Hepatocyte (in vitro differentiated cells): ENCODE measurements at regions not wholly inside any gene's neighbourhood (a gene's known extent, or its start where the extent isn't known, plus 50 kb on each side); places are given as distances from the start of the nearest gene placed in this dataset.
A peak's percentile ranks its signal among the peaks of the same experiment; 100 is the strongest.

ENCODE experiments used
- DNase-seq: peaks from one replicate; pipeline ENCODE4 v3.0.0-alpha.2; 2016; ENCODE audit warnings: low spot score
- H2AFZ ChIP-seq: fragments of 200-600 bp; sonication (generic); 2 replicates; pipeline ENCODE4 v1.6.0; 2016; ENCODE audit warnings: antibody characterized with exemption, mild to moderate bottlenecking
- H3K27ac ChIP-seq: fragments of 200-600 bp; sonication (generic); 2 replicates; pipeline ENCODE4 v1.5.1; 2016; ENCODE audit warnings: mild to moderate bottlenecking
- H3K27me3 ChIP-seq: fragments of 200-600 bp; sonication (generic); 2 replicates; pipeline ENCODE4 v1.6.1; 2016
- H3K36me3 ChIP-seq: fragments of 200-600 bp; sonication (generic); replicated peaks from 2 replicates; pipeline ENCODE4 v1.5.1; 2016; ENCODE audit warnings: low read depth; ENCODE audit not compliant: insufficient read depth
- H3K4me1 ChIP-seq: fragments of 200-600 bp; sonication (generic); 2 replicates; pipeline ENCODE4 v1.5.1; 2016; ENCODE audit warnings: mild to moderate bottlenecking, moderate library complexity; ENCODE audit not compliant: insufficient read depth
- H3K4me2 ChIP-seq: fragments of 200-600 bp; sonication (generic); 2 replicates; pipeline ENCODE4 v1.6.0; 2016
- H3K4me3 ChIP-seq: fragments of 200-600 bp; sonication (generic); 2 replicates; pipeline ENCODE4 v1.5.1; 2016; ENCODE audit warnings: mild to moderate bottlenecking
- H3K79me2 ChIP-seq: fragments of 200-600 bp; sonication (generic); 2 replicates; pipeline ENCODE4 v1.6.0; 2017; ENCODE audit warnings: mild to moderate bottlenecking
- H3K9me2 ChIP-seq: fragments of 200-600 bp; sonication (generic); replicated peaks from 2 replicates; pipeline ENCODE4 v1.6.0; 2017; ENCODE audit warnings: mild to moderate bottlenecking; ENCODE audit not compliant: insufficient read depth
- H3K9me3 ChIP-seq: fragments of 200-600 bp; sonication (generic); 2 replicates; pipeline ENCODE4 v1.5.1; 2016; ENCODE audit warnings: low read depth, mild to moderate bottlenecking
- H4K20me1 ChIP-seq: fragments of 200-600 bp; sonication (generic); 2 replicates; pipeline ENCODE4 v1.6.0; 2016; ENCODE audit warnings: mild to moderate bottlenecking; ENCODE audit not compliant: insufficient read depth, poor library complexity, severe bottlenecking
- EZH2 ChIP-seq: fragments of 200-600 bp; sonication (generic); IDR thresholded peaks from 2 replicates; pipeline ENCODE4 v1.6.1; 2016; ENCODE audit warnings: antibody characterized with exemption, mild to moderate bottlenecking, borderline replicate concordance
- EZH2phosphoT487 ChIP-seq: fragments of 200-600 bp; sonication (generic); IDR thresholded peaks from one replicate; pipeline ENCODE4 v1.6.1; 2018; ENCODE audit warnings: antibody characterized with exemption, mild to moderate bottlenecking, low read depth, moderate library complexity; ENCODE audit not compliant: unreplicated experiment, severe bottlenecking
- WGBS: methylation state at CpG from one replicate; pipeline ENCODE4 v1.1.6; 2016; ENCODE audit warnings: low lambda C conversion rate; ENCODE audit errors: missing lambda C conversion rate; 5-methylcytosine and 5-hydroxymethylcytosine counted together
- TF ChIP-seq, protein P1 (sequence below): fragments of 200-600 bp; sonication (generic); IDR thresholded peaks from 2 replicates; pipeline ENCODE4 v1.5.1; 2016; ENCODE audit warnings: antibody characterized with exemption, mild to moderate bottlenecking; ENCODE audit not compliant: poor library complexity

DNA sequence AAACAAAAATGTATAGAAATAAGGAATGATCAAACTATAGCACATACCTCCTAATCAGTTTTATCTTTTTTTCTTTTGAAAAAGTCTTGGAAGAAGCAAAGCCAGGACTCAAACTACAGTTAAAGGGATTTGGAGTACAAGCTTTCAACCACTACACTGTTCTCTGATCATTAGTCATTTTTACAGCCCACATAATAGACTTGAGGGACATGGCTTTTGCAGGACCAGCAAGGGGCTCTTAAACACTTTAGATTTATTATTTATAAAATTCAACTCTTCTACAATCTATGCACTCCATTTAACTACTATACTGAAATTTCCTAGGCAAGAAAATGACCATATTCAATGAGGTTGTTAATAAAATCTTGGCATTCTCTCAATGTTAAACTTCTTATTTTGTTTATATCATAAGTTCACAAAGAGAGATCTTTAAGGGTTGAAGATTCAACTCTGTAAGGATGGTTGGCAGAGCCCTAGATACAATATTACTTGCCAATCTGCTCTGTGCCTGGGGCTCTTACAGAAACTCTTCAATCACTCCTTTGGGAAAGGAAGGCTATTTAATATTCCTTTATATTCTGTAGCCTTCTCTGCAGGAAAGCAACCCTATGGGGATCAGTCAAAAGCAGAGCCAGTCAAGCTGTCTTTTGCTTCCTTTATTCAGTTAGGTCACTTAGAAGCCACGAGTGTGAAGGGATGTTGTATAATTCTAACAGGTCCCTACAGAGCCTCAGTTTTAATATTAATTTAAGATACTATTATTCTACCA lies 557.7 kb upstream of the SGO1 start:
- 25% methylated on average over 1 of the region's 1 CpG for WGBS

DNA sequence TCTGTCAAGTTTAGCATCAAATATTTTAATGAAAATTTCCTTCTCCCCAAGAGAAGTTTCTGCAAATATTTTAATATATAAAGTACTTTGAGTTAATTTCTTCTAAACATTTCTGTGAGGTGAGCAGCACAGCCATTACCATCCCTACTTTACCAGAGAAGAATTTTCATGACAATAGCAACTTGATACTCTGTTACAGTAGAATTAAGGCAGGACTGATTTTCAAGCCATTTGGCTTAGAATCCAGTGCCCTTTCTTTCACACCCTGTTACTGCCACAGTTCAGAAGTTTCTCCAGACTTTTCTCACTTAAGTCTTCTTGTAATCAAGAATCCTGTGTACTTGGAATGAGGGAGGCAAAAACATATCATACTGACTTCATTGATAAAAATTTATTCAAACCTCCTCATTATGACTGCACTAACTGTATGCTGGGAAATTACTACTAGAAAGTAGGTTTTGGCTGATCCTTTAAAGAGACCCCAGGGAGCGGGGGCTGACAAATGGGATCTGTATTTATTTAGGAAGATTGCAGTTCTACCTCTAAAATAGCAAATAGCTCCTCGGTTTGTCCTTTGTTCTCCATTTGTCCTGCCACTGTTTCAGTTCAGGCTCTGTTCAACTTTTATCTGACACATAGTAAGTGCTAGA lies 557.0 kb upstream of the SGO1 start:
- Histone ChIP-seq H3K79me2 (no peaks in the 10 kb centered on the region), H3K27me3 (no peaks in the 10 kb centered on the region), H3K9me3 (no peaks in the 10 kb centered on the region), H3K36me3 (no peaks in the 10 kb centered on the region), H3K4me2 (no peak overlapping the region), H3K4me3 (no peak overlapping the region), H3K9me2 (no peaks in the 10 kb centered on the region), H4K20me1 (no peaks in the 10 kb centered on the region), H2AFZ (no peak overlapping the region), H3K4me1 (peaks cover 10% of the 10 kb centered on the region), H3K27ac (peak overlapping the region; percentile 33)
- no peak for DNase-seq
- no peak for TF ChIP-seq EZH2
- TF ChIP-seq, protein P1, sequence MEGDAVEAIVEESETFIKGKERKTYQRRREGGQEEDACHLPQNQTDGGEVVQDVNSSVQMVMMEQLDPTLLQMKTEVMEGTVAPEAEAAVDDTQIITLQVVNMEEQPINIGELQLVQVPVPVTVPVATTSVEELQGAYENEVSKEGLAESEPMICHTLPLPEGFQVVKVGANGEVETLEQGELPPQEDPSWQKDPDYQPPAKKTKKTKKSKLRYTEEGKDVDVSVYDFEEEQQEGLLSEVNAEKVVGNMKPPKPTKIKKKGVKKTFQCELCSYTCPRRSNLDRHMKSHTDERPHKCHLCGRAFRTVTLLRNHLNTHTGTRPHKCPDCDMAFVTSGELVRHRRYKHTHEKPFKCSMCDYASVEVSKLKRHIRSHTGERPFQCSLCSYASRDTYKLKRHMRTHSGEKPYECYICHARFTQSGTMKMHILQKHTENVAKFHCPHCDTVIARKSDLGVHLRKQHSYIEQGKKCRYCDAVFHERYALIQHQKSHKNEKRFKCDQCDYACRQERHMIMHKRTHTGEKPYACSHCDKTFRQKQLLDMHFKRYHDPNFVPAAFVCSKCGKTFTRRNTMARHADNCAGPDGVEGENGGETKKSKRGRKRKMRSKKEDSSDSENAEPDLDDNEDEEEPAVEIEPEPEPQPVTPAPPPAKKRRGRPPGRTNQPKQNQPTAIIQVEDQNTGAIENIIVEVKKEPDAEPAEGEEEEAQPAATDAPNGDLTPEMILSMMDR = no peak
- TF ChIP-seq EZH2phosphoT487 = no peak
- WGBS = 29% methylated on average over 2 of the region's 2 CpGs

More for the DNA sequence above, 557.7 kb upstream of the SGO1 start:
- DNase-seq = no peak
- no peaks in the 10 kb centered on the region for H3K36me3 ChIP-seq
- H2AFZ ChIP-seq = no peak overlapping the region
- H3K79me2 ChIP-seq = no peaks in the 10 kb centered on the region
- TF ChIP-seq EZH2 = no peak
- TF ChIP-seq, protein P1 = no peak
- no peak for TF ChIP-seq EZH2phosphoT487
- no peak overlapping the region for H3K4me2 ChIP-seq
- H3K4me1 ChIP-seq = peaks cover 10% of the 10 kb centered on the region
- no peaks in the 10 kb centered on the region for H3K27me3 ChIP-seq
- no peaks in the 10 kb centered on the region for H3K9me3 ChIP-seq
- H3K4me3 ChIP-seq = no peak overlapping the region
- peak overlapping the region; percentile 33 for H3K27ac ChIP-seq
- H3K9me2 ChIP-seq = no peaks in the 10 kb centered on the region
- H4K20me1 ChIP-seq = no peaks in the 10 kb centered on the region

DNA sequence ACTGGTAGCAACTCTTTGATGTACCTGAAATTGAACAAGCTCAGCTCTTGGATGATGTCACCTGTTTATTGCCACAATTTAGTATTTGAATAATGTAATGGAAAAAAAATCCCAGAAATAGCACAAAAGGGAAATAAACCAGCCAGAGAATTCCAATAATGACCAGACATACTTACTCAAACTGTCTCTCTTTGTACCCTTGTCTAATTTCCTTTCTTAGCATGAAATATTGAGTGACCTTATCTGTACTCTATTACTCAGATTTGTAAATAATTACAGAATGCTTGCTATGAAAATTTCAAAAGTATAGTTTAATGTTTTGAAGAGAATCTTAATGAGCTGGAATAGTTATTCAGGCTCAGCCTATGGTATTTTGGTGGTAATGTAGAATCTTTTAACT lies 555.4 kb upstream of the SGO1 start:
- H2AFZ ChIP-seq = no peak overlapping the region
- no peak overlapping the region for H3K27ac ChIP-seq
- H3K9me2 ChIP-seq = no peaks in the 10 kb centered on the region
- peaks cover 10% of the 10 kb centered on the region for H3K4me1 ChIP-seq
- H3K27me3 ChIP-seq = no peaks in the 10 kb centered on the region
- H3K9me3 ChIP-seq = no peaks in the 10 kb centered on the region
- no peak overlapping the region for H3K4me3 ChIP-seq
- TF ChIP-seq EZH2phosphoT487 = no peak
- TF ChIP-seq, protein P1 = no peak
- no peak for TF ChIP-seq EZH2
- no peaks in the 10 kb centered on the region for H4K20me1 ChIP-seq
- no peak for DNase-seq
- no peaks in the 10 kb centered on the region for H3K36me3 ChIP-seq
- no peaks in the 10 kb centered on the region for H3K79me2 ChIP-seq
- H3K4me2 ChIP-seq = no peak overlapping the region
